ENCODE measurements at regions not wholly inside any gene's neighbourhood (a gene's known extent, or its start where the extent isn't known, plus 50 kb on each side); places are given as distances from the start of the nearest gene placed in this dataset.

DNA sequence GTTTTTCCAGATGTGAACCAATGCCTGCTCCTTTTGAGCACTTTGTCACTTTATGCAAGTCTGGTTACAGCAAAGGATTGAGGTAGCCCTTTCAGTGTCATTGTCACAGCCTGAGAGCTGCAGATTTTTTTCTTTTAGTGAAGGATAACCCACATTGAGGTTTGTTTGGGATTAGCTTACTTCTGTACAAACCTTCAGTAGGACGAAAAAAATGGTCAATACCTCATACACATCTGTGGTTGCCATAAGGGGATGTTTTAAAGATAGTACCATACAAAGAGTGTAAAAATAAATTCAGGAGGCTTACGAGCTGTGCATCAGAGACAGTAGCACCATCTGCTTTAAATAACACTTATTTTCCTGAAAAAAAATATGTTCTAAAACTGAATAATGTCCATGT lies 566.0 kb downstream of the AJAP1 start:
- TF ChIP-seq POLR2A (IDR thresholded peaks at IDR 0.05), result no peak
- TF ChIP-seq, protein P1, sequence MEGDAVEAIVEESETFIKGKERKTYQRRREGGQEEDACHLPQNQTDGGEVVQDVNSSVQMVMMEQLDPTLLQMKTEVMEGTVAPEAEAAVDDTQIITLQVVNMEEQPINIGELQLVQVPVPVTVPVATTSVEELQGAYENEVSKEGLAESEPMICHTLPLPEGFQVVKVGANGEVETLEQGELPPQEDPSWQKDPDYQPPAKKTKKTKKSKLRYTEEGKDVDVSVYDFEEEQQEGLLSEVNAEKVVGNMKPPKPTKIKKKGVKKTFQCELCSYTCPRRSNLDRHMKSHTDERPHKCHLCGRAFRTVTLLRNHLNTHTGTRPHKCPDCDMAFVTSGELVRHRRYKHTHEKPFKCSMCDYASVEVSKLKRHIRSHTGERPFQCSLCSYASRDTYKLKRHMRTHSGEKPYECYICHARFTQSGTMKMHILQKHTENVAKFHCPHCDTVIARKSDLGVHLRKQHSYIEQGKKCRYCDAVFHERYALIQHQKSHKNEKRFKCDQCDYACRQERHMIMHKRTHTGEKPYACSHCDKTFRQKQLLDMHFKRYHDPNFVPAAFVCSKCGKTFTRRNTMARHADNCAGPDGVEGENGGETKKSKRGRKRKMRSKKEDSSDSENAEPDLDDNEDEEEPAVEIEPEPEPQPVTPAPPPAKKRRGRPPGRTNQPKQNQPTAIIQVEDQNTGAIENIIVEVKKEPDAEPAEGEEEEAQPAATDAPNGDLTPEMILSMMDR (IDR thresholded peaks at IDR 0.05), result no peak

Data from prostate gland (tissue), 2 donors.